ENCODE measurements at regions not wholly inside any gene's neighbourhood (a gene's known extent, or its start where the extent isn't known, plus 50 kb on each side); places are given as distances from the start of the nearest gene placed in this dataset.

DNA sequence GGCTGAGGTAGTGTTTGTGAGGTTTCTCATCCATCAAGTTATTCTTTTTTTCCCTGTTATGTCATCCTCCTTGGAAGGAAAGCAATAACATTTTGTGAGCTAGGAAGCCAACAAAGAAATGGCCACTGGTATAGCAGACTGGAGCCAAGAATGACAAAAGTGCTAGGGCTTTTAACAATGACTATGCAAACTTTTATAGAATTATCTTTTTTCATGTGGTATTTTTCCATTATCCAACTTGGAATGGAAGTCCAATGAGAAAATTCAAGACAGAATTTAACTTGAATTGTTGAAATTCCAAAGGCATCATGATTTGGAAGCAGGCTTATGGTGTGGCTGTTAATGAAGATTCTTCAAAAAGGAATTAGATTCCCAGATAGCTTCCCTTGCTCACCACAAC, 216.4 kb upstream of the PDGFD start:
- Histone ChIP-seq H4K8ac (ENCODE audit: extremely low read depth, insufficient read depth, low read length) (no peak overlapping the region), H2BK5ac (ENCODE audit: low read depth, low read length) (no peak overlapping the region), H3K4me3 (ENCODE audit: extremely low read depth in 1 of 4, insufficient read depth in 2 of 4, low read depth in 3 of 4, low read length in 4 of 4) (no peak overlapping the region), H3K4me2 (ENCODE audit: insufficient read depth in 1 of 2, low read depth in 2 of 2, low read length in 2 of 2) (no peak overlapping the region), H2AK5ac (ENCODE audit: low read depth, low read length) (no peak overlapping the region), H3K4me1 (replicated peaks in 1 of 4; ENCODE audit: control insufficient read depth in 3 of 4, insufficient read depth in 4 of 4, low read length in 3 of 4) (no peaks in the 10 kb centered on the region; a peak in 1 of 7 replicates), H4K5ac (ENCODE audit: insufficient read length, low read depth, low read length) (no peak overlapping the region), H2AFZ (ENCODE audit: low read length) (no peak overlapping the region), H2BK12ac (ENCODE audit: low read depth, low read length) (no peak overlapping the region), H3K79me2 (ENCODE audit: control insufficient read depth in 1 of 2, insufficient read depth in 2 of 2, low read length in 2 of 2) (no peaks in the 10 kb centered on the region), H3K18ac (ENCODE audit: extremely low read depth, low read length) (no peak overlapping the region), H3K56ac (replicated peaks; ENCODE audit: insufficient read length, low read depth, low read length) (no peak overlapping the region), H3K27ac (ENCODE audit: low read depth, low read length) (no peak overlapping the region), H3K23ac (ENCODE audit: insufficient read length) (no peak overlapping the region), H4K91ac (replicated peaks; ENCODE audit: insufficient read length, low read length) (no peak overlapping the region), H2BK20ac (ENCODE audit: low read length) (no peak overlapping the region), H2BK15ac (ENCODE audit: low read length) (no peak overlapping the region), H3K23me2 (ENCODE audit: low read depth, low read length) (no peaks in the 10 kb centered on the region), H3K4ac (replicated peaks; ENCODE audit: insufficient read length, low read depth, low read length) (no peak overlapping the region), H3K9ac (replicated peaks in 1 of 4; ENCODE audit: extremely low read depth in 1 of 4, low read depth in 3 of 4, low read length in 3 of 4) (no peak overlapping the region), H4K20me1 (replicated peaks in 1 of 2; ENCODE audit: control insufficient read depth in 1 of 2, insufficient read depth in 2 of 2, low read length in 2 of 2) (no peaks in the 10 kb centered on the region), H3K9me3 (ENCODE audit: insufficient read depth in 2 of 2, low read depth in 1 of 2, low read length in 1 of 2) (no peaks in the 10 kb centered on the region), H2BK120ac (replicated peaks; ENCODE audit: low read depth, low read length) (no peak overlapping the region), H3K27me3 (replicated peaks in 1 of 4; ENCODE audit: control insufficient read depth in 3 of 4, extremely low read depth in 1 of 4, insufficient read depth in 3 of 4, low read length in 3 of 4) (no peaks in the 10 kb centered on the region), H3K79me1 (ENCODE audit: low read depth, low read length) (no peaks in the 10 kb centered on the region), H3K14ac (ENCODE audit: insufficient read length) (no peak overlapping the region), H3K36me3 (ENCODE audit: control insufficient read depth in 2 of 4, insufficient read depth in 4 of 4, low read length in 3 of 4) (no peaks in the 10 kb centered on the region)
- DNase-seq (ENCODE audit: low read depth in 1 of 2, low spot score in 2 of 2) (no peak), FAIRE-seq (no peak)
- CTCF ChIA-PET (ENCODE audit: partially characterized antibody): interaction anchor here (1.0 kb wide), 1 partner anchor 216 kb away, joined by 3 read pairs; no protein-coding TSS in a partner anchor
- no peak for TF ChIP-seq POLR2AphosphoS5 (IDR thresholded peaks at IDR 0.05; ENCODE audit: low read depth, low read length)
- no peak for TF ChIP-seq BACH1 (IDR thresholded peaks at IDR 0.05; ENCODE audit: low read length)
- TF ChIP-seq SP4 (IDR thresholded peaks at IDR 0.05; ENCODE audit: low read length): no peak
- no peak for TF ChIP-seq SIX5 (IDR thresholded peaks at IDR 0.05; ENCODE audit: low read depth, low read length)
- TF ChIP-seq ASH2L (IDR thresholded peaks at IDR 0.05; ENCODE audit: low read length): no peak
- TF ChIP-seq, protein P1, sequence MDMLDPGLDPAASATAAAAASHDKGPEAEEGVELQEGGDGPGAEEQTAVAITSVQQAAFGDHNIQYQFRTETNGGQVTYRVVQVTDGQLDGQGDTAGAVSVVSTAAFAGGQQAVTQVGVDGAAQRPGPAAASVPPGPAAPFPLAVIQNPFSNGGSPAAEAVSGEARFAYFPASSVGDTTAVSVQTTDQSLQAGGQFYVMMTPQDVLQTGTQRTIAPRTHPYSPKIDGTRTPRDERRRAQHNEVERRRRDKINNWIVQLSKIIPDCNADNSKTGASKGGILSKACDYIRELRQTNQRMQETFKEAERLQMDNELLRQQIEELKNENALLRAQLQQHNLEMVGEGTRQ (IDR thresholded peaks at IDR 0.05; ENCODE audit: low read length): no peak
- TF ChIP-seq TCF12 (IDR thresholded peaks at IDR 0.05; ENCODE audit: low read depth, low read length): no peak
- POLR2A ChIA-PET (ENCODE audit: partially characterized antibody): no interaction called here

Data from H1 (cell line).